SK-N-SH (cell line): ENCODE measurements at regions not wholly inside any gene's neighbourhood (a gene's known extent, or its start where the extent isn't known, plus 50 kb on each side); places are given as distances from the start of the nearest gene placed in this dataset.

ENCODE experiments used
- CTCF ChIA-PET: fragments of 300-600, 350-600 bp; formaldehyde crosslinking; extraction: SDS; loops from one replicate; lab custom pipeline; 2021; lab: Yijun Ruan, JAX
- POLR2A ChIA-PET: fragments of 350-600 bp; sonication (Branson Sonifier 250); formaldehyde crosslinking; extraction: SDS; loops from one replicate; lab custom pipeline; 2020; ENCODE audit warnings: antibody characterized with exemption, inconsistent platforms; lab: Yijun Ruan, JAX
- DNase-seq: peaks from one replicate; pipeline ENCODE4 v3.0.0; 2012
- H2AFZ ChIP-seq: fragments of 200-600 bp; sonication (generic); 2 replicates; pipeline ENCODE4 v1.8.1; 2016; ENCODE audit warnings: antibody characterized with exemption, mild to moderate bottlenecking, low read depth
- H3F3A ChIP-seq: fragments of 200-600 bp; sonication (generic); replicated peaks from 2 replicates; pipeline ENCODE3; 2016; ENCODE audit warnings: antibody characterized with exemption, mild to moderate bottlenecking; ENCODE audit not compliant: insufficient read depth
- H3K27ac ChIP-seq, 2 experiments: fragments of 200-500 bp in 1 of 2; fragments of 200-600 bp in 1 of 2; sonication (Bioruptor generic) in 1 of 2; sonication (generic), shearing (Covaris generic) in 1 of 2; 2 replicates each; pipeline versions ENCODE4 v1.5.1 to v1.6.1; 2014 to 2016; ENCODE audit warnings: low read depth in 2 of 2, inconsistent platforms in 1 of 2, low read length in 1 of 2, mild to moderate bottlenecking in 1 of 2, mixed read lengths in 1 of 2
- H3K27me3 ChIP-seq: fragments of 200-600 bp; sonication (generic), shearing (Covaris generic); 2 replicates; pipeline ENCODE4 v1.6.1; 2016; ENCODE audit warnings: mixed run types; ENCODE audit not compliant: insufficient read depth
- H3K36me3 ChIP-seq, 2 experiments: fragments of 200-500 bp in 1 of 2; fragments of 200-600 bp in 1 of 2; sonication (Bioruptor generic) in 1 of 2; sonication (generic) in 1 of 2; replicated peaks in 1 of 2; 2 replicates each; pipeline versions ENCODE3 to v1.5.1; 2014 to 2016; ENCODE audit warnings: low read length in 1 of 2, mild to moderate bottlenecking in 1 of 2; ENCODE audit not compliant: insufficient read depth in 2 of 2, control insufficient read depth in 1 of 2
- H3K4me1 ChIP-seq, 2 experiments: fragments of 200-500 bp in 1 of 2; fragments of 200-600 bp in 1 of 2; sonication (Bioruptor generic) in 1 of 2; sonication (generic), shearing (Covaris generic) in 1 of 2; 2 replicates each; pipeline versions ENCODE4 v1.5.1 to v1.6.1; 2014 to 2016; ENCODE audit warnings: low read depth in 1 of 2, low read length in 1 of 2, mixed run types in 1 of 2; ENCODE audit not compliant: insufficient read depth in 2 of 2, control insufficient read depth in 1 of 2
- H3K4me2 ChIP-seq: fragments of 200-600 bp; sonication (generic), shearing (Covaris generic); 2 replicates; pipeline ENCODE4 v1.6.1; 2017; ENCODE audit warnings: mixed run types
- H3K4me3 ChIP-seq, 2 experiments: fragments of 200-500 bp in 1 of 2; fragments of 200-600 bp in 1 of 2; sonication (Bioruptor generic) in 1 of 2; sonication (generic), shearing (Covaris generic) in 1 of 2; 2 replicates each; pipeline versions ENCODE4 v1.5.1 to v1.8.1; 2014 to 2016; ENCODE audit warnings: low read depth in 2 of 2, inconsistent platforms in 1 of 2, low read length in 1 of 2, mild to moderate bottlenecking in 1 of 2, mixed read lengths in 1 of 2, moderate library complexity in 1 of 2
- H3K79me2 ChIP-seq: fragments of 200-600 bp; sonication (generic); 2 replicates; pipeline ENCODE4 v1.8.1; 2017; ENCODE audit warnings: mild to moderate bottlenecking; ENCODE audit not compliant: insufficient read depth
- H3K9ac ChIP-seq: fragments of 200-600 bp; sonication (generic); 2 replicates; pipeline ENCODE4 v1.6.1; 2017; ENCODE audit warnings: mixed run types
- H3K9me2 ChIP-seq: fragments of 200-600 bp; sonication (generic); 2 replicates; pipeline ENCODE4 v1.6.1; 2017; ENCODE audit warnings: mixed run types
- H3K9me3 ChIP-seq: fragments of 200-600 bp; sonication (generic); 2 replicates; pipeline ENCODE4 v1.6.1; 2017; ENCODE audit warnings: mixed run types, mild to moderate bottlenecking, moderate library complexity
- H4K20me1 ChIP-seq: fragments of 200-600 bp; sonication (generic); 2 replicates; pipeline ENCODE4 v1.6.1; 2017; ENCODE audit warnings: mild to moderate bottlenecking, mixed run types; ENCODE audit not compliant: insufficient read depth
- CTCF ChIP-seq: fragments of 200-600 bp; sonication (generic); IDR thresholded peaks from 2 replicates; pipeline ENCODE4 v1.6.1; 2017; ENCODE audit warnings: antibody characterized with exemption, mild to moderate bottlenecking, moderate library complexity
- EZH2phosphoT487 ChIP-seq: fragments of 200-600 bp; sonication (generic); IDR thresholded peaks from 2 replicates; pipeline ENCODE4 v1.6.1; 2017; ENCODE audit warnings: low read depth, mixed run types, mild to moderate bottlenecking, antibody characterized with exemption, moderate library complexity, borderline replicate concordance
- FOSL2 ChIP-seq: IDR thresholded peaks from 2 replicates; pipeline ENCODE4 v1.4.0; 2012; ENCODE audit warnings: low read depth, mild to moderate bottlenecking, moderate library complexity, borderline replicate concordance
- MAX ChIP-seq: IDR thresholded peaks from 2 replicates; pipeline ENCODE4 v1.4.0; 2012; ENCODE audit warnings: low read depth
- NFIC ChIP-seq: IDR thresholded peaks from 2 replicates; pipeline ENCODE4 v1.4.0; 2012; ENCODE audit warnings: borderline replicate concordance
- NRF1 ChIP-seq: IDR thresholded peaks from 2 replicates; pipeline ENCODE4 v1.6.1; 2012; ENCODE audit warnings: low read depth, mild to moderate bottlenecking, low read length
- SIN3A ChIP-seq: IDR thresholded peaks from 2 replicates; pipeline ENCODE4 v1.6.1; 2012; ENCODE audit warnings: low read depth, mild to moderate bottlenecking, low read length, moderate library complexity, borderline replicate concordance
- TCF12 ChIP-seq: IDR thresholded peaks from 2 replicates; pipeline ENCODE4 v1.4.0; 2012
- USF1 ChIP-seq: IDR thresholded peaks from 2 replicates; pipeline ENCODE4 v1.4.0; 2012; ENCODE audit warnings: low read depth, borderline replicate concordance
- WGBS: methylation state at CpG from one replicate; pipeline ENCODE4 v1.1.6; 2017; ENCODE audit warnings: low lambda C conversion rate; 5-methylcytosine and 5-hydroxymethylcytosine counted together

GRCh38 chr20:48283470-48284110 lies 498.3 kb upstream of the SULF2 start:
- no peaks in the 10 kb centered on the region for H3K27me3 ChIP-seq
- CTCF ChIA-PET: interaction anchor here (1.0 to 1.7 kb wide), 2 partner anchors 11 to 336 kb away, joined by 4 read pairs; no protein-coding TSS in a partner anchor
- H3K4me2 ChIP-seq: no peak overlapping the region
- WGBS: 64% methylated on average over 12 of the region's 13 CpGs
- H3F3A ChIP-seq: peaks cover 4% of the 10 kb centered on the region
- no peak overlapping the region for H3K4me3 ChIP-seq
- POLR2A ChIA-PET: no interaction called here
- H3K9me3 ChIP-seq: no peaks in the 10 kb centered on the region
- TF ChIP-seq MAX (peak; percentile 95), FOSL2 (no peak), SIN3A (no peak), TCF12 (peak; percentile 51; the same call in 1 of the 2 replicates), NFIC (peak; percentile 53; the same call in 1 of the 2 replicates), NRF1 (no peak)
- TF ChIP-seq, all 33 proteins: peak for 3
- Histone ChIP-seq H3K9me2 (no peaks in the 10 kb centered on the region), H3K4me1 (peaks cover 15 to 17% of the 10 kb centered on the region in 2 experiments; a peak in 1 of 4 replicates), H3K79me2 (no peaks in the 10 kb centered on the region), H3K36me3 (no peaks in the 10 kb centered on the region), H2AFZ (no peak overlapping the region), H4K20me1 (no peaks in the 10 kb centered on the region), H3K27ac (no peak overlapping the region), H3K9ac (no peak overlapping the region)
- DNase-seq: no peak

- no peak for TF ChIP-seq EZH2phosphoT487
- peak; percentile 60; the same call in 1 of the 2 replicates for TF ChIP-seq USF1
- TF ChIP-seq CTCF: no peak
- TF ChIP-seq SIN3A: no peak
- no peak overlapping the region for H3K4me3 ChIP-seq
- H3K27me3 ChIP-seq: no peaks in the 10 kb centered on the region
- ChIA-PET POLR2A (no interaction called here), CTCF (interaction anchor here (1.0 to 1.8 kb wide), 4 partner anchors 12 to 619 kb away, joined by 3 to 5 read pairs (median 4); no protein-coding TSS in a partner anchor)
- H3K4me1 ChIP-seq: peaks cover 15 to 17% of the 10 kb centered on the region in 2 experiments; a peak in 1 of 4 replicates
- no peaks in the 10 kb centered on the region for H3K79me2 ChIP-seq
- no peak overlapping the region for H3K4me2 ChIP-seq
- no peak overlapping the region for H3K9ac ChIP-seq
- peaks cover 4% of the 10 kb centered on the region for H3F3A ChIP-seq
- peak; percentile 33 for DNase-seq
- WGBS: 91% methylated on average over 4 of the region's 4 CpGs
- H2AFZ ChIP-seq: no peak overlapping the region
- no peak overlapping the region for H3K27ac ChIP-seq
- H3K36me3 ChIP-seq: no peaks in the 10 kb centered on the region
- H3K9me2 ChIP-seq: no peaks in the 10 kb centered on the region
- H4K20me1 ChIP-seq: no peaks in the 10 kb centered on the region
- no peaks in the 10 kb centered on the region for H3K9me3 ChIP-seq
These were observed 497.4 kb upstream of the SULF2 start for GRCh38 chr20:48282591-48283228.
